HUES6 (cell line): ENCODE measurements at regions not wholly inside any gene's neighbourhood (a gene's known extent, or its start where the extent isn't known, plus 50 kb on each side); places are given as distances from the start of the nearest gene placed in this dataset.
"Not testable (repeated sequence)": the region's sequence is repeated elsewhere in the genome, so short reads cannot be mapped to it uniquely, and the experiment has no call there.

Experiments used
- H3K27ac ChIP-seq: 2 replicates; pipeline ENCODE4 v1.7.0; 2013; ENCODE audit warnings: low read depth, mild to moderate bottlenecking, low read length, inconsistent platforms
- H3K27me3 ChIP-seq: 2 replicates; pipeline ENCODE4 v1.6.1; 2013; ENCODE audit warnings: low read length; ENCODE audit not compliant: control insufficient read depth, insufficient read depth
- H3K36me3 ChIP-seq: 2 replicates; pipeline ENCODE4 v1.6.1; 2013; ENCODE audit warnings: low read length; ENCODE audit not compliant: control insufficient read depth, insufficient read depth
- H3K4me1 ChIP-seq: 2 replicates; pipeline ENCODE4 v1.6.1; 2013; ENCODE audit warnings: low read length; ENCODE audit not compliant: control insufficient read depth, insufficient read depth
- H3K4me3 ChIP-seq: 2 replicates; pipeline ENCODE4 v1.5.1; 2013; ENCODE audit warnings: low read depth, low read length
- H3K9ac ChIP-seq: one replicate; pipeline ENCODE4 v1.6.1; 2013; ENCODE audit warnings: mild to moderate bottlenecking, low read length
- H3K9me3 ChIP-seq: 2 replicates; pipeline ENCODE4 v1.6.1; 2013; ENCODE audit warnings: low read depth, low read length; ENCODE audit not compliant: control insufficient read depth, insufficient read depth

DNA sequence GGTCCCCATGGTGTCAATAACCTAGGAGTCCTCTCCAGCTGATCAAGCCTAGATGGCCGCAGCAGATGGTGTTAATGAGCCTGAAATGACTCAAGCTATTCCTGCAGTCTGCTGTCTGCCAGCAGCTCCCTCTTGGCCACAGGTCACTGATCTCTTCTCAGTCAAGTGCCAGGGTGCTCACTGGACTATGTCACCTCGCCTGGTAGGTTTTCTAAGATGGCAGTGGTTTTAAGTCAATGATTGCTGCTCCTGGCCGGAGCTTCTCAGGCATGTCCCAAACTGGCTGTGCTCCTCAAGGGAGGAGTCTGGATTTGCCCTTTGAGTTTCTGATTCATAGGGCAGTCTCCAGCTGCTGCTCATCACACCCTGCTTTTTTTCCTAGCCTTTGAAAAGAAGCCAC is 58.6 kb upstream of the SHISA6 start:
- no peaks in the 10 kb centered on the region for H3K9me3 ChIP-seq
- H3K27ac ChIP-seq: no peak overlapping the region
- H3K9ac ChIP-seq: no peak overlapping the region
- H3K27me3 ChIP-seq: no peaks in the 10 kb centered on the region
- H3K4me1 ChIP-seq: no peaks in the 10 kb centered on the region; the same call in 1 of the 2 replicates
- no peaks in the 10 kb centered on the region for H3K36me3 ChIP-seq
- H3K4me3 ChIP-seq: no peak overlapping the region

DNA sequence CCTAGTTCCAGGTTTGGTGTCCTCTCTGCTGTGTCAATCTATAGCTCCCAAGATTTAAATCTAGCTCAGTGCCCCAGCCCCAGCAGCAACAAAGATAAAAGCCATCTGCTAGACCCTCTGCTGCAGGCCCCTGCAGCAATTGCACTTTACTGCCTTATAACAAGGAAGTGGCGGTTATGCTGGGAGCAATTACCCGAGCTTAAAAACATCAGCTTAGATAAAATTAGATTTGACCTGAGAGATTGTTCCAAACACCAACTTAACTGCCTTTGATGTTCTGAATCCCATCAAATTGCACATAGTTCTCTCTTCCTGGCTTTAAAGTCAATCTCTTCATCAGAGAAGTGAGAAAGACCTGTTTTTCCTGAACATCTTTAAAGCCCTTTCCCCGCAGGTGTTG is 62.4 kb upstream of the SHISA6 start:
- Histone ChIP-seq H3K4me1 (peaks cover 6% of the 10 kb centered on the region), H3K27me3 (no peaks in the 10 kb centered on the region; the same call in 1 of the 2 replicates), H3K9ac (no peak overlapping the region), H3K27ac (no peak overlapping the region; the same call in 1 of the 2 replicates), H3K4me3 (no peak overlapping the region), H3K9me3 (no peaks in the 10 kb centered on the region), H3K36me3 (no peaks in the 10 kb centered on the region)

DNA sequence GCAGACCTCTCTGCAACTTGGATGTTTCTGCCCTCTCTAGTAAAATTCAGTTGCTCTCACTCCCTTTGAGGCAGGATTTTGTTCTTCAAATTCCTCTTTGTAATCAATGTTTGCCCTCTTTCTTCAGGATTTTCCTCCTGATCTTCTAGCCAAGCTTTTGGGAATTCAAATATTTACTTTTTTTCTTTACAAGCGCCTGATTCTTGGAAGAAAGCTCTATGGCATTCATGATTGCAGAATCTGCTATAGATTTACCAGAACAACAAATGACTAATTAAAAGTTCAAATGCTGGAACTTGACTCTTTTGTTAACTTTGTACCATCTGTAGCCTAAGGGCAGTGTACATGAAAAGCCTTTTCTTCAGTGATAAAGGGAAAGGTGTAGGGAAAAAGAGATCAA is 63.7 kb upstream of the SHISA6 start:
- Histone ChIP-seq H3K4me3 (no peak overlapping the region), H3K4me1 (peaks cover 6% of the 10 kb centered on the region), H3K27me3 (no peaks in the 10 kb centered on the region; the same call in 1 of the 2 replicates), H3K9ac (no peak overlapping the region), H3K36me3 (no peaks in the 10 kb centered on the region), H3K27ac (no peak overlapping the region), H3K9me3 (no peaks in the 10 kb centered on the region)

DNA sequence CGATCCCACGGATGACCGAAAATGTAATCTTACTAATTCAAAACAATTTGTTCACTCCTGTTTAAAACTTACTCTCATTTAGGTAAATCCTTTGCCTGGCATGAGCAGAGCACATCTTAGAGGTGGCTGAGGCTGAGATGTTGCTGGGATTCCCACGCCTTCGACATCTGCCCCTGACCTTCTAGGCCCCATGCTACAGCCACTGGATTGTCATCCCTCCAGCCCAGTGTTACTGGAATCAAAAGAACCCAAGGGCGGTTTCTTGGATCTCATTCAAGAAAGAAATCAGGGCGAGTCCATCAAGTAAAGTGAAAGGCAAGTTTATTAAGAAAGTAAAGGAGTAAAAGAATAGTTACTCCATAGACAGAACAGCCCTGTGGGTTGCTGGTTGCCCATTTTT is 64.5 kb upstream of the SHISA6 start:
- no peak overlapping the region for H3K27ac ChIP-seq
- H3K4me3 ChIP-seq: no peak overlapping the region
- no peaks in the 10 kb centered on the region for H3K36me3 ChIP-seq
- H3K9me3 ChIP-seq: no peaks in the 10 kb centered on the region
- no peaks in the 10 kb centered on the region; the same call in 1 of the 2 replicates for H3K27me3 ChIP-seq
- no peak overlapping the region for H3K9ac ChIP-seq
- peaks cover 6% of the 10 kb centered on the region for H3K4me1 ChIP-seq

DNA sequence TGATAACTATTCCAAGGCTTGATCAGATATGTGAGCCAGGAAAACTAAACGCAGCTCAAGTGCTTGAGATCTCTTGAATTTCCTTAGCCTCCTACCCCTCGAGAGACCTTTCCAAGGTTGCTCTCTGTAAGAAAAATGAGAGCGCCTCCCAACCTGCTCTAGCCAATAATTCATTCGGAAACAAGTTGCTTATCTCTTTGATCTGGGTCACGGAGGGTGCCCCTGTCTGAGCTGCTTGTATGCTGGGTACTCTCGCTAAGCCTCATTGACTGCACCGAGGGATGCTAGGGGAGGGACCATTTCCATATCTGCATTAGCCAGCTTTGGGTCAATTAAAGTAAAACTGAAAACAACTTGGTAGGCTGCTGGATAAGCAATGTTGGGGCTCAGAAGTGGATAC is 70.1 kb upstream of the SHISA6 start:
- no peak overlapping the region for H3K9ac ChIP-seq
- H3K27ac ChIP-seq: no peak overlapping the region
- peaks cover 10% of the 10 kb centered on the region for H3K4me1 ChIP-seq
- H3K27me3 ChIP-seq: no peaks in the 10 kb centered on the region; the same call in 1 of the 2 replicates
- no peak overlapping the region for H3K4me3 ChIP-seq
- no peaks in the 10 kb centered on the region for H3K36me3 ChIP-seq
- no peaks in the 10 kb centered on the region for H3K9me3 ChIP-seq

DNA sequence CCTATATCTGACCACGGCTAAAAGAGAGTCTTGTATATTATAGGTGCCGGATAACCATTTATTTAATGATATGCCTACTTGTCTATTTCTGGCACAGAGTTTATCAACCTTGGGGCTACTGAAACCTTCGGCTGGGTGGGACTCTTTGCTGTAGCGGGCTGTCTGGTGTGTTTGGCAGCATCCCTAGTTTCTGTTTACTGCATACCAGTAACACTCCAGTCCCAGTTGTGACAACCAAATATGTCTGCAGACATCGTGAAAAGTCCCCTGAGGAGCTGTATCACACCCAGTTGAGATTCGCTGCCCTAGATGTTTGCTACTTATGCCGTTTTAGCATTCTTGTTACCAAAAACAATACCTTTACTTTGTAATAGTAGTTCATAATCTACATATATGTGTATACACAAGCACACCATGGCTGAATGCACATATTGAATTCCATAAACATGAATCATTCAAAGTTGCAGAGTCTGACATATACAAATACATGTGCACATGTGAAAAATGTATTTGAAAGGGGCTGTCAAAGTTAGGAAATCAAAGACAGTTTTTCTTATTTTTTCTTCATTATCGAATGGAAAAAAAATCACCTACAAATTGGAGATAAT is 89.1 kb upstream of the SHISA6 start:
- no peaks in the 10 kb centered on the region for H3K36me3 ChIP-seq
- peaks cover 5% of the 10 kb centered on the region; the same call in 1 of the 2 replicates for H3K9me3 ChIP-seq

DNA sequence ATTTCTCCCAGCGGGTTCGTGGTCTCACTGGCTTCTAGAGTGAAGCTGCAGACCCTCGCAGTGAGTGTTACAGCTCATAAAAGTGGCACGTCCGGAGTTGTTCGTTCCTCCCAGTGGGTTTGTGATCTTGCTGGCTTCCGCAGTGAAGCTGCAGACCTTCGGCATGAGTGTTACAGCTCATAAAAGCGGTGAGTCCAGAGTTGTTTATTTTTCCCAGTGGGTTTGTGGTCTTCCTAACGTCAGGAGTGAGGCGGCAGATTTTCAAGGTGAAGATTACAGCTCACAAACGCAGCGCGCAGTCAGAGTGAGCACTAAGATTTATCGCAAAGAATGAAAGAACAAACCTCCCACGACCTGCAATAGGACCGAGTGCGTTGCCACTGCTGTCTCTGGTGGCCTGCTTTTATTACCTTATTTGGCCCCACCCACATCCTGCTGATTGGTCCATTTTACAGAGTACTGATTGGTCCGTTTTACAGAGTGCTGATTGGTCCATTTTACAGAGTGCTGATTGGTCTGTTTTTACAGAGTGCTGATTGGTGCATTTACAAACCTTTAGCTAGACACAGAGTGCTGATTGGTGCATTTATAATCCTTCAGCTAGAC is 90.0 kb upstream of the SHISA6 start:
- not testable (repeated sequence) for H3K27ac ChIP-seq, H3K9me3 ChIP-seq, H3K9ac ChIP-seq, H3K36me3 ChIP-seq, H3K27me3 ChIP-seq, H3K4me3 ChIP-seq, H3K4me1 ChIP-seq

More for the DNA sequence above, 89.1 kb upstream of the SHISA6 start:
- Histone ChIP-seq H3K27ac (no peak overlapping the region), H3K9ac (no peak overlapping the region), H3K4me3 (no peak overlapping the region), H3K4me1 (no peaks in the 10 kb centered on the region), H3K27me3 (no peaks in the 10 kb centered on the region)

DNA sequence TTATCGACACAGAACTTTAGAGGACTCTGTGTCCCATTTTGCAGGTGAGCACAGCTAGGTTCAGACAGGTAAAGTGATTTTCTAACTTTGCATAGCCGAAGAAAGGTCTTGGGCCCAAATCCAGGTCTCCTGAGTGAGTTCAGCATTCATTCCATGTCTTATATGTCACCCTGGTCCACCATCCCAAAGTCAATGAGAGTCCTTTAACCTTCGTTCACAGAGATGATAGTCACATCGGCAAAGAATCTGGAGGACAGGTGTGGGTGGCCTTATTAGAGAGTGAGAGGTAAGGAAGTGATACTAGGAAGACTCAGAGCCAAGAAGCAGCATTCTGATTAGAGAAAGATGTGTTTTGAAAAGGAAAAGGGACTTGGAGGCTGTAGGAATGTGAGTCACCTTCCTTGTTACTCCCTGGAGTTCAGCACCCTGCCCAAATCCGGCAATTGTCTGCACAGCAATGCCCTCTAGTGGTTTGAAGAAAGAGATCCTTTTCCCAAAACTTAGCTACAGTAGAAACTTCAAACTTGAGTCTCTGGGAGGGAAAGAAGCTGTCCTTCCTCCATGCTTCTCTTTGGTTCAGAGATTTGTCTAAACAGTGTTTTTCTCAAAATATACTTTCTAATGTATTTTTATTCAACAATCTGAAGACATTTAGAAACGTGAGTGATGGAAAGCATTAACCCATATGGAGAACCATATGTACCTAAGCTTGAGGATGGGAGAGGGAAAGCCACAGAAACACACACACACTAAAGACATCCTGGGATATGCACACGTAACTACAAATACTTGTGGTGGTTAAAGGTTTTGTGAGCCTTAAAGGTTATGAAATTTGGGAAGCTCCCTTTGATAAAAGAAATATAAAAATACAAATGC is 96.4 kb upstream of the SHISA6 start:
- H3K27me3 ChIP-seq: no peaks in the 10 kb centered on the region
- no peak overlapping the region for H3K4me3 ChIP-seq
- H3K36me3 ChIP-seq: no peaks in the 10 kb centered on the region
- H3K9ac ChIP-seq: no peak overlapping the region
- no peaks in the 10 kb centered on the region for H3K9me3 ChIP-seq
- H3K27ac ChIP-seq: no peak overlapping the region
- 0 out of 2 replicates have a peak, but pooled peaks cover 2% of the 10 kb centered on the region for H3K4me1 ChIP-seq

DNA sequence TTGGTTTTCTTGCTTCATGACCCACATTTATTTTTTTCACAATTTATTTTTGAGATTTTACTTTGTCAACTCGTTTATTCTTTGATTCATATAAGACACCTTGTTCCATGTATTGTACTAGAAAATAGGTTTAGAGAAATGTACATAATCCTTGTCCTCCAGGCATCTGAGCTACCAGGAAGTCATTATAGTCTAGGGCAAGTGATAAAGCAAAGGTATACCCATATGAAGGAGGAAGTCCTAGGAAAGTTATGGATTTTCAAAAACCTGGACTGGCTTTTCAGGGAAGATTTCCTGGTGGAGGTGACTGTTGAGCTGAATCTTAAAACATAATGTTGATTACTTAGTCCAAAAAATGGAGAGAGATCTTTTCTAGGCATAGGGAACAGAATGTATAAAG is 98.8 kb upstream of the SHISA6 start:
- H3K4me3 ChIP-seq: no peak overlapping the region
- 0 out of 2 replicates have a peak, but pooled peaks cover 2% of the 10 kb centered on the region for H3K4me1 ChIP-seq
- no peak overlapping the region for H3K9ac ChIP-seq
- H3K27ac ChIP-seq: no peak overlapping the region
- no peaks in the 10 kb centered on the region for H3K9me3 ChIP-seq
- H3K36me3 ChIP-seq: no peaks in the 10 kb centered on the region
- H3K27me3 ChIP-seq: no peaks in the 10 kb centered on the region

DNA sequence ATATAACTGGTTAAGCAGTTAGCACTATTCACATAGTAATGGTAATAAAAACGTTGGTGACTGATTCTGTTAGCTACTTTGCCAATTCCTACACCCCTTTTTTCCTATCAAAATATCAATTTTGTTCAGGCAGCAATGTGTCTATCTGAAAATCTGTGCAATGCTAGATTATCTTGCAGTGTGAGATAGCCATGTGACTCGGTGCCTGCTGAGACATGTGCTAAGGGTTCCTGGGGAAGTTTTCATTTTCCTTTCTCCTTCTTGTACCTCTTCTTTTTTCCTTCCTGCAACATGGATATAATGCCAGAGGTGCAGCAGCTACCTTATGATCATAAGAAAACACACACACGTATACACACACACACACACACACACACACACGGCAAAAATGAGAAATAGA is 100.5 kb upstream of the SHISA6 start:
- no peak overlapping the region for H3K9ac ChIP-seq
- H3K27me3 ChIP-seq: no peaks in the 10 kb centered on the region
- H3K4me3 ChIP-seq: no peak overlapping the region
- H3K27ac ChIP-seq: no peak overlapping the region
- H3K4me1 ChIP-seq: 0 out of 2 replicates have a peak, but pooled peaks cover 2% of the 10 kb centered on the region
- no peaks in the 10 kb centered on the region for H3K36me3 ChIP-seq
- no peaks in the 10 kb centered on the region for H3K9me3 ChIP-seq

DNA sequence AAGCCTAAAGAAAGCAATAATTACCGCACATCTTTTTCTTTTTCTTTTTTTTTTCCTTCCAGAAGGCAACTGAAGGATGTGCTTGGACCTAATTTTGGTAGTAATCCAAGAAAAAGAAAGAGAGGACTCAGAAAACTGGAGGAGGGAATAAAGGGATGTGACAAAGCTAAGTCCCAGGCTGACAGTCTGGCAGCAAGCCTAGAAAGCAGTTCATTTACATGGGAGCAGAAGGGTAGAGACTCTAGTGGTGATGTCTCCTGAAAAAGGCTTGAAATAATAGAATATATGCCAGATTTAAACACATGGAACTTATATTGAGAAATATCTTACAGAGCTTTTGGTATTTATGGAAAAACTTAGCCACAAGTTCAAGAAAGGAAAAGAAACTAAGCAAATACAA is 101.0 kb upstream of the SHISA6 start:
- H3K27ac ChIP-seq: no peak overlapping the region
- H3K9ac ChIP-seq: no peak overlapping the region
- no peaks in the 10 kb centered on the region for H3K36me3 ChIP-seq
- no peak overlapping the region for H3K4me3 ChIP-seq
- H3K4me1 ChIP-seq: 0 out of 2 replicates have a peak, but pooled peaks cover 2% of the 10 kb centered on the region
- H3K27me3 ChIP-seq: no peaks in the 10 kb centered on the region
- H3K9me3 ChIP-seq: no peaks in the 10 kb centered on the region
